Psoas muscle (tissue), 7 donors: ENCODE measurements at regions not wholly inside any gene's neighbourhood (a gene's known extent, or its start where the extent isn't known, plus 50 kb on each side); places are given as distances from the start of the nearest gene placed in this dataset.

Source experiments
- ATAC-seq, 4 donors: fragments of 200-7000 bp; cut with Tn5 transposase; one replicate each; pipeline ENCODE4 v1.9.1; 2020; ENCODE audit warnings: moderate library complexity in 3 of 4, mild to moderate bottlenecking in 2 of 4
- DNase-seq, 2 donors: peaks; one replicate each; pipeline ENCODE4 v3.0.0-alpha.2; 2020
- H3K27ac ChIP-seq: fragments of 200-600 bp; one replicate; pipeline ENCODE4 v1.8.0; 2022
- H3K27me3 ChIP-seq, 3 donors: fragments of 200-600 bp in 1 of 3; one replicate each; pipeline versions ENCODE4 v1.6.1 to v1.8.0; 2013 to 2022; ENCODE audit warnings: low read length in 2 of 3, mild to moderate bottlenecking in 2 of 3, moderate library complexity in 1 of 3; ENCODE audit not compliant: insufficient read depth in 3 of 3
- H3K36me3 ChIP-seq, 2 donors: fragments of 200-600 bp in 1 of 2; one replicate each; pipeline versions ENCODE4 v1.6.1 to v1.8.0; 2013 to 2022; ENCODE audit warnings: low read depth in 1 of 2, mild to moderate bottlenecking in 1 of 2, moderate library complexity in 1 of 2; ENCODE audit not compliant: insufficient read depth in 1 of 2
- H3K4me1 ChIP-seq: fragments of 200-600 bp; one replicate; pipeline ENCODE4 v1.8.0; 2022
- H3K4me3 ChIP-seq: fragments of 200-600 bp; one replicate; pipeline ENCODE4 v1.8.0; 2022; ENCODE audit warnings: mild to moderate bottlenecking
- H3K9me3 ChIP-seq: fragments of 200-600 bp; one replicate; pipeline ENCODE4 v1.8.0; 2022
- WGBS, 3 donors: extraction: QIAGEN DNeasy Blood & Tissue Kit; methylation state at CpG; one replicate each; pipeline versions ENCODE4 v1.1.6 to v1.1.7; 2013; 5-methylcytosine and 5-hydroxymethylcytosine counted together
- intact Hi-C, 2 donors: fragments of 100-400 bp; cut with DNase I; formaldehyde crosslinking; loops; one replicate each; pipeline versions ENCODE4 v1.11.0 to v1.14.2; 2022
- TF ChIP-seq, protein P1 (sequence below): fragments of 200-600 bp; IDR thresholded peaks from one replicate; pipeline ENCODE4 v1.8.0; 2022; ENCODE audit warnings: antibody characterized with exemption
- donor health status: healthy with polysubstance abuse.
- donor health status: DM: no; HTN: no; CAD: no; lungs with moderate emphysema.
- donor health status: Bipolar disorder and iron deficiency.
- donor health status: healthy.
- donor health status: DM: yes; HTN: yes; CAD: no.
- donor health status: DM: no; HTN: no; CAD: no.
- donor health status: DM: yes; HTN: yes; CAD: no.

DNA sequence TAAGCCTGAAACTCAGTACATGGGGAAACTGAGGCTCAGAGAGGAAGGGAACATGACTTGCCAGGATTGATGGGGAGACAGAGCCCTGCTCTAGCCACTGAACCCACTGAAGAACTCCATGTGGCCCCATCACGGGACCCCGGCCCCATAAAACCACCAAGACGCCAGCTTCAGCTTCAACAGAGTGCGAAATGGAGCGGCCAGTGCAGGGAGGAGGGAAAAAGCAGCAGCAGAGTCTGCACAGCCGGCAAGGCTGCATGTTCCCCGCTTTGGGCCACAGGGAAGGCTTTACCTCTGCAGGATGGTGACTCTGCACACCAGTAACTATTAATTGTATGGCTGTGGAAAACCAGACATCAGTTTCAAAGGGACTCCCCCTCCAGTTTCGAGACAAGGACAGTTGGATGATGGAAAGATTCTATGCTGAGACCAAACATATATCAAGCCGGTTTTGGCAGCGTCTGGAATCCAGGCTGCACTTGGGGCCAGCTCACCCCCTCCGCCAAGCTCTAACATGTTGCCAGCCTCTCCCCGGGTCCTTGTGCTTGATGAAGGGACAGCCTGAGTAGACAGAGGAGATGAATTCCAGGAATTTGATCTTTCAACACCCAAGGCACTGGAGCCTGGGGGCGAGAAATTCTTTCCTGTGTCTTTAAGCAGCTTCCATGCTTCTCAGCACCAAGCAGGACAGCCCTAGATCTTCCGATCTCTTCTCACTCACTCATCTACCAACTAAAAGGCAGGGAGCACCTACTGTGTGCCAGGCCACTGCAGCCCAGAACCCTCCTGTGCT lies 55.7 kb upstream of the BCL11B start:
- peaks cover 0 to 20% (median 8%) of the 10 kb centered on the region in 3 donors for H3K27me3 ChIP-seq
- ATAC-seq (no peak), DNase-seq (no peak)
- H3K36me3 ChIP-seq: no peaks in the 10 kb centered on the region
- TF ChIP-seq, protein P1, sequence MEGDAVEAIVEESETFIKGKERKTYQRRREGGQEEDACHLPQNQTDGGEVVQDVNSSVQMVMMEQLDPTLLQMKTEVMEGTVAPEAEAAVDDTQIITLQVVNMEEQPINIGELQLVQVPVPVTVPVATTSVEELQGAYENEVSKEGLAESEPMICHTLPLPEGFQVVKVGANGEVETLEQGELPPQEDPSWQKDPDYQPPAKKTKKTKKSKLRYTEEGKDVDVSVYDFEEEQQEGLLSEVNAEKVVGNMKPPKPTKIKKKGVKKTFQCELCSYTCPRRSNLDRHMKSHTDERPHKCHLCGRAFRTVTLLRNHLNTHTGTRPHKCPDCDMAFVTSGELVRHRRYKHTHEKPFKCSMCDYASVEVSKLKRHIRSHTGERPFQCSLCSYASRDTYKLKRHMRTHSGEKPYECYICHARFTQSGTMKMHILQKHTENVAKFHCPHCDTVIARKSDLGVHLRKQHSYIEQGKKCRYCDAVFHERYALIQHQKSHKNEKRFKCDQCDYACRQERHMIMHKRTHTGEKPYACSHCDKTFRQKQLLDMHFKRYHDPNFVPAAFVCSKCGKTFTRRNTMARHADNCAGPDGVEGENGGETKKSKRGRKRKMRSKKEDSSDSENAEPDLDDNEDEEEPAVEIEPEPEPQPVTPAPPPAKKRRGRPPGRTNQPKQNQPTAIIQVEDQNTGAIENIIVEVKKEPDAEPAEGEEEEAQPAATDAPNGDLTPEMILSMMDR: no peak
- intact Hi-C loops: no loop called here
- 23 to 25% (median 25%) methylated on average over 14 of the region's 14 CpGs for WGBS, 3 donors
- no peaks in the 10 kb centered on the region for H3K4me1 ChIP-seq
- H3K4me3 ChIP-seq: no peak overlapping the region
- no peak overlapping the region for H3K27ac ChIP-seq
- H3K9me3 ChIP-seq: no peaks in the 10 kb centered on the region

DNA sequence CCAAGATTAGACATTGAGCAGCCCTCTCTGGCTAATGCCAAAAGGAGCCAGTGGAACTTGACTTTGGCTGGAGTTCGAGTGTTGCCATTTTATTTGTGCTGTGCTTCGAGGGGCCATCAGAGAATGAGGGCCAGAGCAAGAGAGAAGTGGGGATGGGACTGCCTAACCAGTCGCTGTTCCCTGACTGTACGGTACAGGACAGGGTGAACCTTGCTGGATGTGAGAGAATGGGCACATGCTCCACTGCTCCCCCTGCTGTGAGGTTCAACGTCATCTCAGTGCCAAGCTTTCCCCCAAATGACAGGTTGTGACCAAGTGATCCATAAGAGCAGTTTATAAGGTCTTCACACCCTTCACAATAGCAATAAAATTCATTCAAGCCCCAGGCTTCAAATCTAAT lies 55.1 kb upstream of the BCL11B start:
- ATAC-seq (no peak), DNase-seq (no peak)
- TF ChIP-seq, protein P1: no peak
- 76 to 80% (median 78%) methylated on average over 5 of the region's 5 CpGs for WGBS, 3 donors
- H3K9me3 ChIP-seq: no peaks in the 10 kb centered on the region
- no peak overlapping the region for H3K4me3 ChIP-seq
- no peaks in the 10 kb centered on the region for H3K4me1 ChIP-seq
- no peaks in the 10 kb centered on the region for H3K36me3 ChIP-seq
- intact Hi-C loops: no loop called here
- H3K27ac ChIP-seq: no peak overlapping the region
- H3K27me3 ChIP-seq: peaks cover 0 to 26% (median 10%) of the 10 kb centered on the region in 3 donors

DNA sequence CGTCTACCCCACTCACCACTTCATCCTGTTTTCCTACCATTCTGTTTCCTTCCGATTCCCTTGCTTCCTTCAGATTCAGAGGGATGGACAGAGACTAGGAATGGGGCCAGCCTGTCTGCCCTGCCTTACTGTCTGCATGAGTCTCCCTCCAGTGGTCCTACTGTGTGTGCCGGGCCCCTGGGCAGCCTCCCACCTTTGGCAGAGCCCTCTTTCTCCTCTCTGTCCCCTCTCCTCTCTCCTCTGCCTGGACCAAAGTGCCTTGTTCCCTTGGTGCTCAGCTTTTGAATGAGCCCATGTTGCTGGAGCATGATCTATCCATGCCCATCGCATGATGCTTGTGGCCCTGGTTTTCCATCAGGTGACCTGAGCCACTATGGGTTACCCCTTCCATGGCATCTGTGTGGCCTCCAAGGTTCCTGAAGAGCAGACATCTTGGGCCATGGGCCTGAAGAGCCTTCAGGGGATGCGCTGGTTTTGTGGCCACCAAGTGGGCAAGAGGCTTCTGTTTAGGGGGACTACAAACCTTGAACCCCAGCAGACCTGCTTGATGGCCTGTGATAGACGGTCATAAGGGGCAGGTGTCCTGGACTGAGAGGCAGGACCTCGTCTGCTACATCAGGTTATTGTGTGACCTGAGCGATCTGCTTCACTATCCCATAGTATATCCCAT lies 54.2 kb upstream of the BCL11B start:
- no peaks in the 10 kb centered on the region for H3K4me1 ChIP-seq
- no peak overlapping the region for H3K4me3 ChIP-seq
- WGBS, 3 donors: 90 to 92% (median 91%) methylated on average over 8 of the region's 8 CpGs
- no peak overlapping the region for H3K27ac ChIP-seq
- H3K9me3 ChIP-seq: no peaks in the 10 kb centered on the region
- DNase-seq (no peak), ATAC-seq (no peak)
- intact Hi-C loops: no loop called here
- no peaks in the 10 kb centered on the region for H3K36me3 ChIP-seq
- TF ChIP-seq, protein P1: no peak
- H3K27me3 ChIP-seq: peaks cover 0 to 26% (median 12%) of the 10 kb centered on the region in 3 donors

DNA sequence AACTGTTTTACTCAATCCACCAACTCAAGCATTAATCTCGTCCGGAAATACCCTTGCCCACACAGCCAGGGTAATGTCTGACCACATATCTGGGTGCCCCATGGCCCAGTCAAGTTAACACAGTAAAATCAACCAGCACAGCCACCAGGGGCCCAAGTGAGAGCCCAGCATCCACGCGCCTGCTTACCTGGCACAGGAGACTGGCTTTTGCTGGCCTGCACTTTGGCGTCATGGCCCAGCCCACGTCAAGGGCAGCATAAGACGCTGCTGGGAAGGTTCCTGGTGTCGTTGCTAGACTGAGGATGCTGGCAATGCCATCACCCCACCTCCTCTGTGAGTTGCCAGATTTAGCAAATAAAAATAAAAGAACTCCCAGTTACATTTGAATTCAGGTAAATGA lies 53.6 kb upstream of the BCL11B start:
- Histone ChIP-seq H3K4me1 (no peaks in the 10 kb centered on the region), H3K36me3 (no peaks in the 10 kb centered on the region), H3K4me3 (no peak overlapping the region), H3K9me3 (no peaks in the 10 kb centered on the region), H3K27me3 (peaks cover 0 to 26% (median 10%) of the 10 kb centered on the region in 3 donors), H3K27ac (no peak overlapping the region)
- WGBS, 3 donors: 90 to 93% (median 92%) methylated on average over 8 of the region's 8 CpGs
- TF ChIP-seq, protein P1: no peak
- DNase-seq: no peak
- no peak for ATAC-seq
- intact Hi-C loops: no loop called here
